Midbrain (tissue), 1 donor: ENCODE measurements at regions not wholly inside any gene's neighbourhood (a gene's known extent, or its start where the extent isn't known, plus 50 kb on each side); places are given as distances from the start of the nearest gene placed in this dataset.

ENCODE experiments used
- DNase-seq: peaks from one replicate; lab custom pipeline; 2025; lab: John Stamatoyannopoulos, UW

- no peak for DNase-seq
Observed at GRCh38 chr9:119639287-119639955, 270.2 kb upstream of the BRINP1 start.

- no peak for DNase-seq
Observed at GRCh38 chr9:119634006-119634405, 264.8 kb upstream of the BRINP1 start.

GRCh38 chr9:119611565-119611964 is 242.3 kb upstream of the BRINP1 start:
- DNase-seq, result no peak

GRCh38 chr9:119609277-119609971 is 240.2 kb upstream of the BRINP1 start:
- no peak for DNase-seq

- no peak for DNase-seq
Observed at GRCh38 chr9:119601632-119602031, 232.4 kb upstream of the BRINP1 start.

GRCh38 chr9:119597499-119597898 is 228.3 kb upstream of the BRINP1 start:
- no peak for DNase-seq

GRCh38 chr9:119596703-119597102 is 227.5 kb upstream of the BRINP1 start:
- DNase-seq, result no peak

- DNase-seq, result no peak
Observed at GRCh38 chr9:119588874-119589744, 219.9 kb upstream of the BRINP1 start.

- DNase-seq, result no peak
Observed at GRCh38 chr9:119577881-119578280, 208.6 kb upstream of the BRINP1 start.

- DNase-seq, result no peak
Observed at GRCh38 chr9:119559986-119560385, 190.8 kb upstream of the BRINP1 start.

- no peak for DNase-seq
Observed at GRCh38 chr9:119559056-119559455, 189.8 kb upstream of the BRINP1 start.

- DNase-seq, result peak; percentile 76
Observed at GRCh38 chr9:119556129-119556875, 187.1 kb upstream of the BRINP1 start.

GRCh38 chr9:119544492-119544891 is 175.3 kb upstream of the BRINP1 start:
- DNase-seq, result no peak

- no peak for DNase-seq
Observed at GRCh38 chr9:119537138-119537537, 167.9 kb upstream of the BRINP1 start.

- no peak for DNase-seq
Observed at GRCh38 chr9:119533504-119533903, 164.3 kb upstream of the BRINP1 start.

- DNase-seq, result no peak
Observed at GRCh38 chr9:119526698-119527097, 157.5 kb upstream of the BRINP1 start.

GRCh38 chr9:119523508-119523907 is 154.3 kb upstream of the BRINP1 start:
- no peak for DNase-seq

GRCh38 chr9:119522381-119522780 is 153.1 kb upstream of the BRINP1 start:
- no peak for DNase-seq

- no peak for DNase-seq
Observed at GRCh38 chr9:119509291-119509905, 140.2 kb upstream of the BRINP1 start.

GRCh38 chr9:119501374-119501773 is 132.1 kb upstream of the BRINP1 start:
- no peak for DNase-seq

GRCh38 chr9:119500072-119500771 is 131.0 kb upstream of the BRINP1 start:
- no peak for DNase-seq
